Gastrocnemius medialis (tissue), 4 donors: ENCODE measurements at regions not wholly inside any gene's neighbourhood (a gene's known extent, or its start where the extent isn't known, plus 50 kb on each side); places are given as distances from the start of the nearest gene placed in this dataset.

Source experiments
- CTCF ChIP-seq, 5 experiments: fragments of 450-650 bp in 3 of 5; fragments of 200-600 bp in 2 of 5; sonication (generic) in 2 of 5; IDR thresholded peaks in 4 of 5; conservative IDR thresholded peaks in 1 of 5; 1 replicate in 4 of 5; 2 replicates in 1 of 5; pipeline ENCODE4 v1.5.1; 2016 to 2019; ENCODE audit warnings: antibody characterized with exemption in 5 of 5, mild to moderate bottlenecking in 3 of 5, moderate library complexity in 3 of 5
- POLR2A ChIP-seq, 2 donors: fragments of 450-650 bp; IDR thresholded peaks; one replicate each; pipeline ENCODE4 v1.6.1; 2017; ENCODE audit warnings: antibody characterized with exemption in 2 of 2, mild to moderate bottlenecking in 2 of 2, moderate library complexity in 2 of 2

GRCh38 chr11:92594251-92594650, 369.6 kb downstream of the FAT3 start:
- TF ChIP-seq POLR2A (IDR thresholded peaks at IDR 0.05) = no peak
- no peak for TF ChIP-seq CTCF (IDR thresholded peaks at IDR 0.05 in 4 of 5, conservative IDR thresholded peaks at IDR 0.05 in 1 of 5)
